Skin of body (tissue), 1 donor: ENCODE measurements at regions not wholly inside any gene's neighbourhood (a gene's known extent, or its start where the extent isn't known, plus 50 kb on each side); places are given as distances from the start of the nearest gene placed in this dataset.

Source experiments
- DNase-seq: peaks from one replicate; lab custom pipeline; 2025; lab: John Stamatoyannopoulos, UW

DNA sequence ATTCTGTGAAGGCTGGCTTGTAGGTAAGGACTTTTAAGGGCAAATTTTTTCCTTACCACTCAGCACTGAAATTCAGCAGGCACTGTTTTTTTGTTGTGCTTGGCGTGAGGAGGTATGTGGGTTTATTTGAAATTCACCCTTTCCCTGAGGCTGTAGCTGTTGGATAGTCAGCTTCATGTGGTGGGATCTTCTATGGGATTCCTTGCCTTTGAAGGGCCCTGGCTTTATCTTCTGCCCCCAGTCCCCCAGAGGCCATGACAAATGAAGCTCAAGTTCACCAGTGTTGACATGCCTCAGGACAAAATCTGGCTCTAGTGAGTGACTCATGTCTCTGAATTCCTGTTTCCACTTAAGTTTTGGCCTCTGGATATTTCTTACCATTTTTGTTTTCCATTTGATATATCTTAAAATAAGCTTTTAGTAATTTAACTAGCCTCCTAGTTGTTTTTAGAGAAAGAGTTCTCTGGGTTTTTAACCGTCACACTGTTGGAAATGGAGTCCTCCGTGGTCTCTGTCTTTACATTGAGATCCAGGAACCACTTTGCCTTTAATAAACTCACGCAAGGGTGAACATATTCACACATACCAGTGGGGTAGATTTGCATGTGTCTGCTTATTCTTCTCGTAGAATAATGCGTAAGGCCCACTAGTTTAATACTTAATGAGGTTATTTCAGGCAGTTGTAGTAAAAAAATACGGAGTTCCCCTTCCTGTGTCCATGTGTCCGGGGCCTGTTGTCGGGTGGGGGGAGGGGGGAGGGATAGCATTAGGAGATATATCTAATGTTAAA lies 211.1 kb upstream of the FAM98A start:
- no peak for DNase-seq

DNA sequence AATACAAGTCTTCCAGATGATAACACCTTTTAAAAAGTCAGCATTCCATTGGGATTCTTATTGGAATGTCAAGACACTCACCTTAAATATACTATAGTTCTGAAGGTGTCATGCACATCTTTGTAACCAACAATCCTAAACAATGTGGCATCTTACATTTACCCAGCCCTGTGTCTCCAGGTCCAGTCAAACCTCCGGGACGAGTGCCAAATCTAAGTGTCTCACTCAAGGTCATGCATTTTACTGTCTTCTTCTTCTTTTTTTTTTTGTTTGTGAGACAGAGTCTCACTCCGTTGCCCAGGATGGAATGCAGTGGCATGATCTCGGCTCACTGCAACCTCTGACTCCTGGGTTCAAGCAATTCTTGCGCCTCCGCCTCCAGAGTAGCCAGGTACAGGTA lies 206.9 kb upstream of the FAM98A start:
- DNase-seq = no peak

DNA sequence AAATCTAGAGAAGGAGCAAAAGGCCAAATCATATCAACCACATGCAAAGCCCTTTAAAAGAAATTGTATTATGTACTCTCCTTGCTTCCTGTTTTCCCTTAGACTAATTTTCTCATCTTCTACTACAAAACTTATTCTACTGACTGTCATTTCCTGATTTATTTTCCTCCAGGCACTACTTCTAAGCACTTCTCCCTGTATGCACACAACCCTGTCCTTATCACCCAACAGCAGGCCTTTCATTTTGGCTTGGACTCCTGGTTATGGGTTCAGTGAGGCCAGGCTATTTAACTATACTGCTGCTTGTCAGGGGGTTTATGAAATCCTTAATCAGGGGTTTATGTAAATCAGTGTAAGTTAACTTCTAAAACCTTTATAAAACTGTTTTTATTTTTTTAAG lies 205.1 kb upstream of the FAM98A start:
- no peak for DNase-seq

- no peak for DNase-seq
Measured at GRCh38 chr2:33796511-33796910, 197.4 kb upstream of the FAM98A start.

DNA sequence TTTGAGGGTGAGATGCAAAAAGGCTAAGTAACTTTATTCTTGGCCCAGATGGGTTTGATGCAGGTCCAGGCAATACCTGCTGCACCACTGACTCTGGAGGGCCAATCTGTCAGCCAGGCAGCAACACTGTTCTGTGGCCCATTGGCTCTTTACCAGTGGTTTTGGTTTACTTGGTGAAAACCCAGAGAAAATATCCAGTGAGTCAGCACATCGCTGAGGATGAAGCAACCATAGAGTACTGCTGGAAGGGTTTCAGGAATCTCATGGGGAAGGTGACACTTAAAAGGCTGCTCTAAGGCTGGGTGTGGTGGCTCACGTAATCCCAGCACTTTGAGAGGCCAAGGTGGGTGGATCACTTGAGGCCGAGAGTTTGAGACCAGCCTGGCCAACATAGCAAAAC lies 192.5 kb upstream of the FAM98A start:
- no peak for DNase-seq

GRCh38 chr2:33788044-33788443 lies 188.9 kb upstream of the FAM98A start:
- no peak for DNase-seq

GRCh38 chr2:33786881-33787280 lies 187.8 kb upstream of the FAM98A start:
- no peak for DNase-seq

GRCh38 chr2:33785201-33786106 lies 186.4 kb upstream of the FAM98A start:
- DNase-seq = no peak

DNA sequence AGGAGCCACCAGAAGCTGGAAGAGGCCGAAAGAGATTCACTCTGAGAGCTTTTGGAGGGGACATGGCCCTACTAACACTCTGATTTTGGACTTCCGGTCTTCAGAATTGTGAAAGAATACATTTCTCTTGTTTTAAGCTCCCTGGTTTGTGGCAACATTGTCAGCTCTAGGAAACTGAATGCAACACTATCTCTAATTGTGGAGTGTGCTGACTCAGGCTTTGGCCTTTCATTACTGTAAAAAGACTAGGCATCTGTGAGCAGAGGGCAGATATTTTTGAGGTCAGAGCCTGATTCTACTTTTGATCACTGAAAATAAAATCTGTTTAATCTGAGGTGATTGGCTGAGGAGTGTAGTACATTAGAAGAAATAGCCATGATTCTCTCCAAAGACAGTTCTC lies 185.4 kb upstream of the FAM98A start:
- no peak for DNase-seq

DNA sequence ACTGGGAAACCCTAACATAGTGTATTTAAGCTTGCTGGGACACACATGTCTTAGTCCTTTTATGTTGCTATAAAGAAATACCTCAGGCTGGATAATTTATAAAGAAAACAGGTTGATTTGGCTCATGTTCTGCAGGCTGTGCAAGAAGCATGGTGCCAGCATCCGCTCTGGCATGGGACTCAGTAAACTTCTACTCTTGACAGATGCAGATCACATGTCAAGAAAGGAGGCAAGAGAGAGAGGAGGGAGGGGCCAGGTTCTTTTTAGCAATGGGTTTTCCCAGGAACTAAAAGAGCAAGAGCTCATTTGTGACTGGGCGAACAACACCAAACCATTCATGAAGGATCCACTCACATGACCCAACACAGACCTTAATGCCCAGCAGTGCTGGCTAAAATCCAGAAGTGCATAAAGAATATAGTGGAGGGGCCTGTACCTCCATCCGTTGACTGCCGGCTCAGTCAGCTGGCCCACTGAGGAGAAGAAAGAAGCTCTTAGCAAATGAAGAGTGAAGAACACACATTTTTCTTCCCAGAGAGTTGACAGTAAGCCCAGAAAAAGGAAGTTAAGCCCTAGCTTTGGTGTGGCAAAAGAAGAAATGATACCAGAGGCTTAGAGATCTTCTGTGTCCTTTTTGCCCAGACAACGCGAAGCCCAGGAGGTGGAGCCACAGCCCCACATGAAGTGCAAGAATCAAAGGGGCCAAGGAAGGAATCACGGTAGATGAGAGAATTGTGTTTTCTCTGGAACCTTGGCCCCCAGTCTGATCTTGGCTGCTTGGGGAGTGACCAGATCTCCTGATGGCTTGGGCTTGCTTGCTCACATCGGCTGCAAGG lies 183.5 kb upstream of the FAM98A start:
- DNase-seq = no peak

DNA sequence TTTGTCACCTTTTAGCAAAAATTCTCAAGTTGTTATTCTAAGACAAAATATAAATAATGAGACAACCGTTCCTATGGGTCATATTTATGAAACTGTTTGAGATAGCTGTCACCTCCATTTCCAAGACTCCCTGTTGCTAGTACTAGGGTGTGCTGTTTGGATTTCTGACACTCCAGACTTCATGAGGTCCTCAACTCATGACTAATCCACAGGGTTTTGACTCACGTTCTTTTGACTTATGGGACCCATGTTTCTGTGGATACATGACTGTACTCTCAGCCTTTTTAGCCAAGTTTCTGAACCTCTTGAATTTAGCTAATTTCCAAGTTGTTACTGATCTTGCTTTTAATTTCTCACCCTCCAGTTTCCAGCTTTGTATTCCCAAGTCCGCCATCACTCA lies 178.7 kb upstream of the FAM98A start:
- DNase-seq = no peak

DNA sequence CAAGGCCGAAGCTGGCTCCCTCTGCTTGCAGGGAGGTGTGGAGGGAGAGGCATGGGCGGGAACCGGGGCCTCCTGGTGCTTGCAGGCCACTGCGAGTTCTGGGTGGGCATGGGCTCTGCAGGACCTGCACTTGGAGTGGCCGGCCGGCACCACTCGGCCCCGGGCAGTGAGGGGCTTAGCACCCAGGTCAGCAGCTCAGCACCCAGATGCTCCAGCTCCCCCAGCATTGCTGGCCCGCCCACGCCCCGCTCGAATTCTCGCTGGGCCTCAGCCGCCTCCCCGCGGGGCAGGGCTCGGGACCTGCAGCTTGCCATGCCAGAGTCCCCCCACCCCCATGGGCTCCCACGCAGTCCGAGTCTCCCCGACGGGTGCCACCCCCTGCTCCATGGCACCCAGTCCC lies 176.2 kb upstream of the FAM98A start:
- DNase-seq = no peak

DNA sequence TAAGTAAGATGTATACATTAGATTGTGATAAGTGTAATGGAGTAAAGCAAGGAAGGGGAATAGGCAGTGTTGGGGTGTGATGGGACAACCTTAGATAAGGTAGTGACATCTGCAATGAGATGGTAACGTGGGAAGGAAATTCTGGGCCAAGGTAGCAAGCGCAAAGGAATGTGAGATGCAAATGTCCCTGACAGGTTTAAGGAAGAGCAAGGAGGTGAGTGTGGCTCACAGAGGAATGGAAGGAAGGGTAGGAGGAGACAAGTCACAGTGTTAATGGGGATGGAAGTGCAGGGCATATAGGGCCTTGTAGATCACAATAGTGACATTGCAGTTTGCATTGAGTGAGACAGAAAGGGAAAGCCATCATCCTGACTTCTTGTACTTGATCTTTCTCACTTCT lies 170.9 kb upstream of the FAM98A start:
- no peak for DNase-seq

DNA sequence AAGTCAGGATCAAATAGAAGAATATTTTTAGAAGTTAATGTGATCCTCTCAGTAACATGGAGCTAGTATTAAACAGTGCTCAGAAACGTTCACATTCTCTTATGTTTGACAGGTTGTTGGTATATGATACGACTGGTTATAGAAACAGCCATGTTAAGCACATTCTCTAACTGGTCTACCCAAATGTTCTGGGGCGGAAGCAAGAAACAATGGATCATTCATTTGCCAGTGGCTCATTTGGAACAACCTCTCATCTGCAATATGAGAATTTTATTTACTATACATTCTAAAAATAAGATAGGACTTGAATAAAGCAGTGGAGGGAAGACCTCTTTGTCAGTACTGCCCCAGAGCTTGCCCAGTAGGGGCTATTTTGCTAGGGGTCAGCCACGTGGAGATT lies 167.1 kb upstream of the FAM98A start:
- no peak for DNase-seq

GRCh38 chr2:33765122-33765521 lies 166.0 kb upstream of the FAM98A start:
- no peak for DNase-seq

- DNase-seq = no peak
Measured at GRCh38 chr2:33764551-33764950, 165.5 kb upstream of the FAM98A start.

- no peak for DNase-seq
Measured at GRCh38 chr2:33763671-33764310, 164.7 kb upstream of the FAM98A start.

DNA sequence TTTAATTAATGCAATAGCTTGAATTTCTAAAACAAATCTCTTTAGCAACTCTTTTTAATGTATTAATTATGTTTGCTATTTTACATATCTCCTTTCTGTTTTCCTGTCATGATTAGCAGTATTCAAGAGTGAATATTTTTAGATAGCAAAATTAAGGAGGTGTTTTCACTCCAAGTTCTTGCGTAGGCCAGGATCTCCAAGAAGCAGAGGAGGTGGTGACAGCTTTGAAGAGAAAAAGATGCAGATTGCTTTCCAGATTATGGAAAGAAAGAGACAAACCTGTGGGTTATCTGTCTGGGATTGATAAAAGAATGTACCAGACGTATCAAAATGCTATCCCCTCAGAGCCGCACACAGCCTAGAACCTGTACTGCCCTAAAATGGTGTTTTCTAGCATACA lies 163.5 kb upstream of the FAM98A start:
- DNase-seq = no peak

- DNase-seq = no peak
Measured at GRCh38 chr2:33746208-33746800, 147.2 kb upstream of the FAM98A start.

- no peak for DNase-seq
Measured at GRCh38 chr2:33735096-33735495, 136.0 kb upstream of the FAM98A start.

- DNase-seq = no peak
Measured at GRCh38 chr2:33730804-33731203, 131.7 kb upstream of the FAM98A start.
